Body of pancreas (tissue), 4 donors: ENCODE measurements at regions not wholly inside any gene's neighbourhood (a gene's known extent, or its start where the extent isn't known, plus 50 kb on each side); places are given as distances from the start of the nearest gene placed in this dataset.

Experiments
- CTCF ChIP-seq, 7 experiments: fragments of 450-650 bp in 4 of 7; fragments of 200-600 bp in 3 of 7; sonication (generic) in 3 of 7; IDR thresholded peaks; one replicate each; pipeline ENCODE4 v1.5.1; 2016 to 2019; ENCODE audit warnings: antibody characterized with exemption in 7 of 7
- POLR2A ChIP-seq, 3 donors: fragments of 450-650 bp; IDR thresholded peaks; one replicate each; pipeline ENCODE4 v1.6.1; 2016; ENCODE audit warnings: antibody characterized with exemption in 3 of 3, mild to moderate bottlenecking in 2 of 3

GRCh38 chr12:127237151-127237550 lies 1029.8 kb upstream of the TMEM132C start:
- TF ChIP-seq CTCF (IDR thresholded peaks at IDR 0.05) (no peak), POLR2A (IDR thresholded peaks at IDR 0.05) (no peak)
